AG09319 (cell line): ENCODE measurements at regions not wholly inside any gene's neighbourhood (a gene's known extent, or its start where the extent isn't known, plus 50 kb on each side); places are given as distances from the start of the nearest gene placed in this dataset.
"Not testable (repeated sequence)": the region's sequence is repeated elsewhere in the genome, so short reads cannot be mapped to it uniquely, and the experiment has no call there.

ENCODE experiments used
- DNase-seq: peaks from one replicate; pipeline ENCODE4 v3.0.0-alpha.2; 2010; ENCODE audit warnings: low read depth; ENCODE audit errors: extremely low read depth
- CTCF ChIP-seq: IDR thresholded peaks from 2 replicates; pipeline ENCODE4 v1.5.1; 2011; ENCODE audit warnings: low read depth, mild to moderate bottlenecking, inconsistent platforms, low read length, moderate library complexity

- TF ChIP-seq CTCF: no peak
- DNase-seq: no peak
Observed at GRCh38 chr11:92048415-92048814, 176.2 kb upstream of the FAT3 start.

GRCh38 chr11:92046103-92046502 lies 178.5 kb upstream of the FAT3 start:
- no peak for DNase-seq
- TF ChIP-seq CTCF: no peak

- no peak for TF ChIP-seq CTCF
- no peak for DNase-seq
Observed at GRCh38 chr11:92045301-92045700, 179.3 kb upstream of the FAT3 start.

- no peak for TF ChIP-seq CTCF
Observed at GRCh38 chr11:92035488-92035887, 189.1 kb upstream of the FAT3 start.

GRCh38 chr11:92027136-92027535 lies 197.5 kb upstream of the FAT3 start:
- DNase-seq: not testable (repeated sequence)

More at GRCh38 chr11:92035488-92035887, 189.1 kb upstream of the FAT3 start:
- no peak for DNase-seq

- DNase-seq: no peak
- no peak for TF ChIP-seq CTCF
Observed at GRCh38 chr11:92026664-92027063, 198.0 kb upstream of the FAT3 start.

GRCh38 chr11:92024788-92025187 lies 199.8 kb upstream of the FAT3 start:
- DNase-seq: no peak
- no peak for TF ChIP-seq CTCF

- DNase-seq: no peak
- no peak for TF ChIP-seq CTCF
Observed at GRCh38 chr11:92022499-92022898, 202.1 kb upstream of the FAT3 start.
